ENCODE measurements at regions not wholly inside any gene's neighbourhood (a gene's known extent, or its start where the extent isn't known, plus 50 kb on each side); places are given as distances from the start of the nearest gene placed in this dataset.

DNA sequence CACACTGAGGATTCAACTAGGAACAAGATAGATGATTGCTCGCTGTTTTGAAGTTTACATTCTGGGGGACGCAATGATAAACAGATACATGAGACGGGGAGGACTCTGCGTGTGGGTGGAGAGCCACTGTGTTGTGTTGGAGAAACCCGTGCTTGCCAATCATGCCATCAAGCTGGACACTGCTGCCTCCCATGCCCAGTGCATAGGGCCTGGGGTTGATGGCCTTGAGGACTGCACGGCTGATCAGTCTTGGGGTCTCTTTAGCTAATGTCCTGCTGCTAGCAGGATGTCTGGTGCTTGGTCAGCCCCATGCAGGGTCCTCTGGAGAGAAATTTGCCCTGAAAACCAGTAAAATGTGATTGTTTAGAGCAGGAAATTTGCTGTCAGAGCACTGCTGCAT is 221.2 kb upstream of the B3GAT1 start:
- ATAC-seq (no peak), DNase-seq (no peak)
- H3K4me1 ChIP-seq, result no peaks in the 10 kb centered on the region
- WGBS, 2 donors, result 87 to 89% methylated on average over 6 of the region's 6 CpGs
- no peak for TF ChIP-seq POLR2A (IDR thresholded peaks at IDR 0.05)
- TF ChIP-seq, protein P1, sequence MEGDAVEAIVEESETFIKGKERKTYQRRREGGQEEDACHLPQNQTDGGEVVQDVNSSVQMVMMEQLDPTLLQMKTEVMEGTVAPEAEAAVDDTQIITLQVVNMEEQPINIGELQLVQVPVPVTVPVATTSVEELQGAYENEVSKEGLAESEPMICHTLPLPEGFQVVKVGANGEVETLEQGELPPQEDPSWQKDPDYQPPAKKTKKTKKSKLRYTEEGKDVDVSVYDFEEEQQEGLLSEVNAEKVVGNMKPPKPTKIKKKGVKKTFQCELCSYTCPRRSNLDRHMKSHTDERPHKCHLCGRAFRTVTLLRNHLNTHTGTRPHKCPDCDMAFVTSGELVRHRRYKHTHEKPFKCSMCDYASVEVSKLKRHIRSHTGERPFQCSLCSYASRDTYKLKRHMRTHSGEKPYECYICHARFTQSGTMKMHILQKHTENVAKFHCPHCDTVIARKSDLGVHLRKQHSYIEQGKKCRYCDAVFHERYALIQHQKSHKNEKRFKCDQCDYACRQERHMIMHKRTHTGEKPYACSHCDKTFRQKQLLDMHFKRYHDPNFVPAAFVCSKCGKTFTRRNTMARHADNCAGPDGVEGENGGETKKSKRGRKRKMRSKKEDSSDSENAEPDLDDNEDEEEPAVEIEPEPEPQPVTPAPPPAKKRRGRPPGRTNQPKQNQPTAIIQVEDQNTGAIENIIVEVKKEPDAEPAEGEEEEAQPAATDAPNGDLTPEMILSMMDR (IDR thresholded peaks at IDR 0.05), result no peak
- no peaks in the 10 kb centered on the region for H3K27me3 ChIP-seq
- no peaks in the 10 kb centered on the region for H3K9me3 ChIP-seq
- no peak overlapping the region for H3K27ac ChIP-seq
- intact Hi-C loops (cut with DNase I), result no loop called here
- H3K4me3 ChIP-seq, result no peak overlapping the region
- no peaks in the 10 kb centered on the region for H3K36me3 ChIP-seq (replicated peaks in 1 of 2; ENCODE audit: insufficient read depth in 1 of 2, low read depth in 2 of 2)

DNA sequence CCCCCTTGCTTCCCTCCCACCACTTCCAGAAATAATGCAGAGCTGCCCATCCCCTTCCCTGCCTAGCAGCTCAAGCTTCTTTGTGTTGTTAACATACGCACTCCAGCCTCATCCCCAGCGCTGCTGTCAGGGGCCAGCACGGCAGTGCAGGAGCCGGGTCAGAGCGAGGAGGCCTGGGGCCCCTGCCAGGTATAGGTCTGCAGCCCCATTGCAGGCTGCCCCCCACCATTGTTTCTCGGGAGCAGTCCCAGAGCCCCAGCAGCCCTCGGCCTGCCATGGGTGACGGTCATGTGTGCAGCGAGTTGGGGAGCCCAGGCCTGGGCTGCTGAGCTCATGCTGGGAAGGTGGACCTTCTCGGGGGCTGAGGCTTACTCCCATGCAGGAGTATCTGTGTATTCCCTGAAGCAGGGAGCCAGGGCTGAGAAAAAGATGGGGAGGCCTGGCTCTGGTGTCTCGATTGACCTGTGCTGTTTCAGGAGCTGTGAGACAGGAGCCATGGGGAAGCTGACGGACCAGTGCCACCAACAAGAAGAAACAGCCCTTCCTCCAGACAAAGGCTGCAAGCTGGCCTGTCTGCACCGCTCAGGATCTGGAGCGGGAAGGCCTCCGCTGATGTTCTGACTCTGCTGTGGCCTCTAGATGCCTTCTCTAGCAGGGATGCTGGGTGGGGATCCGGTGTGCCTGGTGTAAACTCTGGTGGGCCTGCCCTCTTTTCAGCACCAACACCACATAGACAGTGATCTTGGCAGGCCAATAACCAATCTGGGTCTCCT is 220.5 kb upstream of the B3GAT1 start:
- no peak for TF ChIP-seq POLR2A (IDR thresholded peaks at IDR 0.05)
- TF ChIP-seq, protein P1 (IDR thresholded peaks at IDR 0.05), result no peak
- intact Hi-C loops (cut with DNase I), result no loop called here
- no peak for DNase-seq
- H3K4me1 ChIP-seq, result no peaks in the 10 kb centered on the region
- 68 to 70% methylated on average over 6 to 16 of the region's 16 CpGs for WGBS, 2 donors
- H3K27ac ChIP-seq, result no peak overlapping the region
- no peak for ATAC-seq
- H3K36me3 ChIP-seq (replicated peaks in 1 of 2; ENCODE audit: insufficient read depth in 1 of 2, low read depth in 2 of 2), result no peaks in the 10 kb centered on the region
- no peaks in the 10 kb centered on the region for H3K27me3 ChIP-seq
- H3K4me3 ChIP-seq, result no peak overlapping the region
- no peaks in the 10 kb centered on the region for H3K9me3 ChIP-seq

DNA sequence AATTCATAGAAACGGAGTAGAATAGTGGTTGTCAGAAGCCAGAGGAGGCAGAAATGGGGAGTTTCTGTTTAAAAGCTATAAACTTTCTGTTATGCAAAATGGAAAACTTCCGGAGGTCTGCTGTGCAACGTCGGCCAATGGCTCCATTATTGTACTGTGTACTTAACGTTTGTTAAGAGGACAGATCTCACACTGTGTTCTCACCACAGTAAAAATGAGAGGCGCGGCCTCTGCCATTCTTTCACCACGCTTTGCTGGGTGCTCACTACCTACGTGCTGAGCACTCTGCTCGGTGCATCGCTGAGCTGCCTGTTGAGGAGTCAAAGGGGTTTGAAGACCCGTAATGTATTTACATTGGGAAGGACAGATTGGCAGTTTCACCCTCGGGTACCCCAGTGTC is 218.8 kb upstream of the B3GAT1 start:
- intact Hi-C loops (cut with DNase I), result no loop called here
- TF ChIP-seq, protein P1 (IDR thresholded peaks at IDR 0.05), result no peak
- TF ChIP-seq POLR2A (IDR thresholded peaks at IDR 0.05), result no peak
- WGBS, 2 donors, result 71 to 74% methylated on average over 8 to 13 of the region's 13 CpGs
- no peaks in the 10 kb centered on the region for H3K27me3 ChIP-seq
- no peaks in the 10 kb centered on the region for H3K36me3 ChIP-seq (replicated peaks in 1 of 2; ENCODE audit: insufficient read depth in 1 of 2, low read depth in 2 of 2)
- H3K4me1 ChIP-seq, result no peaks in the 10 kb centered on the region
- DNase-seq (no peak), ATAC-seq (no peak)
- no peak overlapping the region for H3K4me3 ChIP-seq
- no peaks in the 10 kb centered on the region for H3K9me3 ChIP-seq
- H3K27ac ChIP-seq, result no peak overlapping the region

DNA sequence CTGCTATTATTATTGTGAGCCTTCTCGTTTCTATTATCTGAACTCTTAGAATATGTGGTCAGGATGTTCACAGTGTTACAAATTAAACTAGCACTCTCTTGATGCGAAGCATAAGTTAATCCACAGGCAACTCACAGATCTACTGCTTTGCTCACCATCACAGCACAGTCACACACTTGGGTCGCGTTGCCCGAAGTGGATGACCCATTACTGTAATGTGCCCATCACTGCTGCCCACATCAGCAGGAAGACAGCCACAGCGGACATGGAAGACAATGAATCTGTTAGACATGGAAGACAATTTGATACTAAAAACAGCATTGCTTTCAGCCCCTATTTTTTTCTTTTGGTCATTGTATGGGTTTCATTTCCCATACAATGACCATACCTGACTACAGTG is 216.4 kb upstream of the B3GAT1 start:
- DNase-seq (no peak), ATAC-seq (no peak)
- intact Hi-C loops (cut with DNase I), result no loop called here
- no peaks in the 10 kb centered on the region for H3K27me3 ChIP-seq
- 71 to 78% methylated on average over 6 of the region's 6 CpGs for WGBS, 2 donors
- H3K4me3 ChIP-seq, result no peak overlapping the region
- TF ChIP-seq POLR2A (IDR thresholded peaks at IDR 0.05), result no peak
- TF ChIP-seq, protein P1 (IDR thresholded peaks at IDR 0.05), result no peak
- H3K27ac ChIP-seq, result no peak overlapping the region
- H3K9me3 ChIP-seq, result no peaks in the 10 kb centered on the region
- H3K4me1 ChIP-seq, result no peaks in the 10 kb centered on the region
- no peaks in the 10 kb centered on the region for H3K36me3 ChIP-seq (replicated peaks in 1 of 2; ENCODE audit: insufficient read depth in 1 of 2, low read depth in 2 of 2)

DNA sequence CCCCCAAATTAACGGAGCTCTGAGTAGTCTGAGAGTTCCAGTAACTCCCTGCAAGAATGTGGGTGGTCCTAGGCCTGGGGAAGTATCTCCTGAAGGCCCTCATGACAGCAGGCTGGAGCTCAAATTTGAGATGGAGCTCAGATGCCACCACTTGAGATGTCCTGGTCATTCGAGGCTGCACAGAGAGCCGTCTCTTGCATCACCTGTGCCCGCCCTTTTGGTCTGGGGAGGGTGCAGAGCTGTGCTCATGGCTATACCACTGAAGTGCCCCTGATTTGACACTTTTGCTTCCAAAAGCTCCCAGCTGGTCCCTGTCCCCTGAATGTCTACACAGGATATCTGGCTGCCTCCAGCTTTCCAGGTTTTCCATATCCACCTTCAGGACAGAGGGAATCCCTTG is 214.0 kb upstream of the B3GAT1 start:
- H3K27me3 ChIP-seq, result no peaks in the 10 kb centered on the region
- no peak overlapping the region for H3K27ac ChIP-seq
- WGBS, 2 donors, result 51 to 58% methylated on average over 4 of the region's 4 CpGs
- H3K4me3 ChIP-seq, result no peak overlapping the region
- H3K9me3 ChIP-seq, result no peaks in the 10 kb centered on the region
- no peak for ATAC-seq
- no peak for TF ChIP-seq POLR2A (IDR thresholded peaks at IDR 0.05)
- TF ChIP-seq, protein P1 (IDR thresholded peaks at IDR 0.05), result no peak
- no peak for DNase-seq
- no peaks in the 10 kb centered on the region for H3K36me3 ChIP-seq (replicated peaks in 1 of 2; ENCODE audit: insufficient read depth in 1 of 2, low read depth in 2 of 2)
- intact Hi-C loops (cut with DNase I), result no loop called here
- no peaks in the 10 kb centered on the region for H3K4me1 ChIP-seq

All from body of pancreas (tissue), 4 donors.